HepG2 (cell line): ENCODE measurements at regions not wholly inside any gene's neighbourhood (a gene's known extent, or its start where the extent isn't known, plus 50 kb on each side); places are given as distances from the start of the nearest gene placed in this dataset.

Experiments used
- EP300 ChIP-seq, 3 experiments: sonication (generic) in 1 of 3; formaldehyde crosslinking in 1 of 3; IDR thresholded peaks; 2 replicates each; pipeline versions ENCODE4 v1.5.1 to v1.6.1; 2011 to 2020; ENCODE audit warnings: low read depth in 2 of 3, low read length in 2 of 3, borderline replicate concordance in 1 of 3, improper control_type of control experiment in 1 of 3, mild to moderate bottlenecking in 1 of 3, missing genetic modification reagents in 1 of 3, moderate library complexity in 1 of 3
- NCOA1 ChIP-seq: sonication (generic); formaldehyde crosslinking; IDR thresholded peaks from 2 replicates; pipeline ENCODE4 v1.9.0; 2021; ENCODE audit warnings: missing genetic modification reagents

DNA sequence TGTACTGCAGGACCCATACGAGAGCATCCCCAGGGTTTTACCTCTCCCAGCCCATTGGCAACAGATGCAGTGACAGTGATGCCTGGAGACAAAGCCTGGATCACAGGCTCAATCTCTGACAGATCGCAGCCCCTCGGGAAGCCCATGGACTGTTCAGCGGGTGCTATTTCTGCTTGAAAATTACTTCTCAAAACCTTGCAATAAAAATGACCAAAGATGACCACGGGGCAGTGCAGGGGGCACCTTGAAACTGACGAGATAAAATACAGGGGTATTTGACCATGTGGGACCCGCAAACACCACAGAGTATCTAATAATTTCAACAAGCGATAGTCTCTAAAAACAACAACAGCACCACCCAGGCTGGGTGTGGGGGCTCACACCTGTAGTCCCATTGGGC, 118.3 kb downstream of the C16orf95 start:
- no peak for TF ChIP-seq EP300 (IDR thresholded peaks at IDR 0.05; ENCODE audit: low read depth in 2 of 2, low read length in 2 of 2)
- TF ChIP-seq EP300 (CRISPR knock-in tag; IDR thresholded peaks at IDR 0.05; ENCODE audit: borderline replicate concordance), result no peak
- no peak for TF ChIP-seq NCOA1 (CRISPR knock-in tag)
